ENCODE measurements at regions not wholly inside any gene's neighbourhood (a gene's known extent, or its start where the extent isn't known, plus 50 kb on each side); places are given as distances from the start of the nearest gene placed in this dataset.
"Not testable (repeated sequence)": the region's sequence is repeated elsewhere in the genome, so short reads cannot be mapped to it uniquely, and the experiment has no call there.

DNA sequence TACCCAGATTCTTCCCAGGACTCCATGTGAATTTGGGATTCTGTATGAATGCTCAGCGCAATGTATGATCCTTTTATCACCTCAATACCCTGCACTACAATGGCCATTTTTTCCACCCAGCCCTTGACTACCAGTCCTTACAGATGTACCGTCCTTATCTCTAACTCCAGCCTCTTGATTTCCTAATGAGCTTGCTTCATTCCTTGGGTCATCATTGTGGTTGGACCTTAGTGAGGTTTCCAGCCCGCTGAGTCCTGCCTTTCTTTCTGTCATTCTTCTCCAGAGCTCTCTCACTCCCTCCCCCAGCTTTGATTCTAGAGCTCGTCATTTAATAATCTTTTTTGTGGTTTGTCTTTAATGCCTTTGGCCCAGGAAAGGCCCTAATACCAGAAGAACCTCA lies 438.5 kb downstream of the ZNF536 start:
- no peak for DNase-seq

DNA sequence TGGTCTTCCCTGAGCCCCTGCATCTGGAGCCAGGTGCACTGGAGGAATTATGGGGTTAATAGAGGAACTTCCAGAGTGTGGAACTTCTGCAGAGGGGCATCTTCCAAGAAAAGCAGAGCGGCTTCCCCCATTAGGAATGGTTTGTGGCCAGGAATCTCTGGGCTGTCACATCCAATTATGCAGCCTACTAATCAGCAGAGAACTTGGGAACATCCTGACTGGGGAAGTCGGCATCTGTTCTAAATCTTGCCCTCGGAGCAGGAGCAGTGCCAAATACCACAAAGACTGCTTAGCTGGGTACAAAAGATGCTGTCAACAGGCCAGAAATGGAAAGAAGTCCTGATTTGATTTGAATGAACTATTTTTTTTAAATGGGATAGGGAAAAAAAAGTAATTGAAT lies 435.1 kb downstream of the ZNF536 start:
- no peak for DNase-seq

DNA sequence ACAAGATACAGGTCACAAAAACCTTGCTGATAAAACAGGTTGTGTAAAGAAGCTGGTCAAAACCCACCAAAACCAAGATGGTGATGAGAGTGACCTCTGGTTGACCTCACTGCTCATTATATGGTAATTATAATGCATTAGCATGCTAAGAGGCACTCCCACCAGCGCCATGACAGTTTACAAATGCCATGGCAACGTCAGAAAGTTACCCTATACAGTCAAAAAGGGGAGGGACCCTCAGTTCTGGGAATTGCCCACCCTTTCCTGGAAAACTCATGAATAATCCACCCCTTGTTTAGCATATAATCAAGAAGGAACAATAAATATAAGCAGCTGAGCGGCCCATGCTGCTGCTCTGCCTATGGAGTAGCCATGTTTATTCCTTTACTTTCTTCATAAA lies 434.1 kb downstream of the ZNF536 start:
- no peak for DNase-seq

DNA sequence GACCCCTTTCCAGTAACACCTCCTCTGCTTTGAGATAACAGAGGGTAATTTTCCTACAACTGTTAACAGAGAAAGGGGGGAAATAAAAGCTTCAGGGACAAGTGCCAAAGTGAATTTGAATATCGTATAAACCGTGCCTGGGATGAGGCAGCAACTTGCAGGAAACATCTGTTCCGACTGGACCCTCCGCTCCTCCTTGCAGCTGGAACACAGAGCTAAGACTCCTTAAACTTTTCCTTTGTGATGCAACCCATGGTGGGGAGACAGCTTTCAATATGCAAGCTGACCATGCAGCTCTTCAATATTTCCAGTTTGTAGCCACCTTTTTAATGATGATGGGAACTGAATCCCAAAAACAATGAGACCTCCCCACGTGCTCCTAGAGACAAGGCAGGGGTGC lies 432.6 kb downstream of the ZNF536 start:
- no peak for DNase-seq

DNA sequence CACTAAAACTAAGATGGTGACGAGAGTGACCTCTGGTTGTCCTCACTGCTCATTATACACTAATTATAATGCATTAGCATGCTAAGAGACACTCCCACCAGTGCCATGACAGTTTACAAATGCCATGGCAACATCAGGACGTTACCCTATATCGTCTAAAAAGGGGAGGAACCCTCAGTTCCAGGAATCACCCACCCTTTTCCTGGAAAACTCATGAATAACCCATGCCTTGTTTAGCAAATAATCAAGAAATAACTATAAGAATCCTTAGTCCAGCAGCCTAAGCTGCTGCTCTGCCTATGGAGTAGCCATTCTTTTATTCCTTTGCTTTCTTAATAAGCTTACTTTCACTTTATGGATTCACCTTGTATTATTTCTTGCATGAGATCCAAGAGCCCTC lies 432.1 kb downstream of the ZNF536 start:
- not testable (repeated sequence) for DNase-seq

DNA sequence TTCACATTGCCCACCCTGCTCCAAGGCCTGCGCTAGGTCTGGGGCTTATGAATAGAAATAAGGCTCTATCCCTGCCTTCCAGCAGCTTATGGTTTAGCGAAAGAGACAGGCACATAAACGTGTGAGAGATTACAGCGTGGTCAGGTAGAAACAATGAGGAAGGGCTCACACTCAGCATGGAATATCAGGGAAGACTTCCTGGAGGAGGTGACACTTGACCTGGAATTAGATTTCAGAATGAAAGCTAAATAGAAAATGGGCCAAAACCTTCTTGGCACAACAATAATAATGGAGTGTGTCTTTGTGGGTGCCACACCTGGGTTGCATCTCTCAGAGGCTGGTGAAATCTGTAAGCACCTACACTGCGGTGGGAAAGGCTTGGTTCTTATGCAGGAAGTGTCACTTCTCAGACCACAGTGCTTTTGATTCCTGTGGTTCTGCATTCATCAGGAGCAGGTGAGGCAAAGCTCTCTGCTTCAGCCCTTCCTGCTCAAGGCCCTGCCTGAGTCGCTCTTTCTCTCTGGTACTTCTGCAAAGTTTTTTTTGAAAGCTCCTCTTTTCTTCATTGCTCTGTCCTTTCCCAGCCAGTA lies 430.3 kb downstream of the ZNF536 start:
- no peak for DNase-seq

DNA sequence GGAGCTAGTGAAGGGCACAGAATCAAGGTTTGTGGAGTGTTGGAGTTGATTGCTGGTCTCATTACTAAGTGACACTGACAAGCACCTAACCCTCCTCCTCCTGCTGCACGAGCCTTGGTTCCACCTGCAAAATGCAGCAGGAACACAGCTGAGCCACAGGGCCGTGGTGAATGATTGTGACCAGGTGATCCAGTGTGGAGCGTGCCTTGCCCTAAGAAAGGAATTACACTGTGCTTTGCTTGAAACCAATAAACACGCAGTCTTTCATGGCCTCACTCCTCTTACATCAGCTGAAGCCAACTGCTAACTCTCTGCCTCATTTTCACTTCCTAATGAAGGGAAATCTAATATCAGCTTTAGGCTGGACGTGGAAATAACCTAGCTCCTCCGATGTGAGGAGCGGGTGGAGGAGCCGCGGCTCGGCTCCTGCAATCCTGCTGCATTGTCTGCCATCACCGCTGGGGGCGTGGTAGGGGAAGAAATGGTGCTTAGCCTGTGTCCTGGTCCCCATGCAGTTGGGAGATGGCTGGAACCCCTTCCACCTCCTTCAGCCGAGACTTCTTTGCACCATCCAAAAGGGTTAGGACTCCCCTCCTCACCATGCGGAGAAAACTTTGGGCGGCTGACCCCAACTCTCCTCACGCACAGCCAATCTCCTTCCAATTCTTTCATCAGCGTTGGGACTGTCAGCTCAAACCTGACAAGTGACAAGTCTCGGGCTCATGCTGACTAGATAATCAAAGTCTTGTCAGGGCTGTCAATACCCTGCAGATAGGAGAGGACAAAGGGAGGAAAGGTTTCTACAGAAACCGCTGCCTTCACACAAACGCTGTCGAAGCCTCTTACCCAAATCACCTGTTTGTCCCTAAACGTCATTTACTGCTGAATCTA lies 427.9 kb downstream of the ZNF536 start:
- peak; percentile 50 for DNase-seq

DNA sequence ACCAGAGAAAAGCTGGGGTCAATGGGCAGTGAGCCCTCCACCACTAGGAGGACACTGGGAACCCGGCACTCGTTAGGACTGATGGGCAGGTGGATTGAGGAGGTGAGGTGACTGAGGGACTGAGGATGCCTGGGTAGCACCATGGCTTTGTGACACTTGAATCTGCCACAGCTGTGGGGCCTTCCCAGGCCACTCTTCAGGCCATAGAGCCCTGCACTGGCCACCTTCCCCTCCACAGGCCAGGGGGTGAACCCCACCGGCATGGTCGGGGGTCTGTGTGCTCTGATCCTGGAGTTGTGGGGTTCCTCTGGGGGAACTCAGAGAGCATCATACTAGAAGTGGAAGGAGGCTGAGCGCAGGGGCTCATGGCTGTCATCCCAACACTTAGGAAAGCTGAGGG lies 423.5 kb downstream of the ZNF536 start:
- DNase-seq, result no peak

DNA sequence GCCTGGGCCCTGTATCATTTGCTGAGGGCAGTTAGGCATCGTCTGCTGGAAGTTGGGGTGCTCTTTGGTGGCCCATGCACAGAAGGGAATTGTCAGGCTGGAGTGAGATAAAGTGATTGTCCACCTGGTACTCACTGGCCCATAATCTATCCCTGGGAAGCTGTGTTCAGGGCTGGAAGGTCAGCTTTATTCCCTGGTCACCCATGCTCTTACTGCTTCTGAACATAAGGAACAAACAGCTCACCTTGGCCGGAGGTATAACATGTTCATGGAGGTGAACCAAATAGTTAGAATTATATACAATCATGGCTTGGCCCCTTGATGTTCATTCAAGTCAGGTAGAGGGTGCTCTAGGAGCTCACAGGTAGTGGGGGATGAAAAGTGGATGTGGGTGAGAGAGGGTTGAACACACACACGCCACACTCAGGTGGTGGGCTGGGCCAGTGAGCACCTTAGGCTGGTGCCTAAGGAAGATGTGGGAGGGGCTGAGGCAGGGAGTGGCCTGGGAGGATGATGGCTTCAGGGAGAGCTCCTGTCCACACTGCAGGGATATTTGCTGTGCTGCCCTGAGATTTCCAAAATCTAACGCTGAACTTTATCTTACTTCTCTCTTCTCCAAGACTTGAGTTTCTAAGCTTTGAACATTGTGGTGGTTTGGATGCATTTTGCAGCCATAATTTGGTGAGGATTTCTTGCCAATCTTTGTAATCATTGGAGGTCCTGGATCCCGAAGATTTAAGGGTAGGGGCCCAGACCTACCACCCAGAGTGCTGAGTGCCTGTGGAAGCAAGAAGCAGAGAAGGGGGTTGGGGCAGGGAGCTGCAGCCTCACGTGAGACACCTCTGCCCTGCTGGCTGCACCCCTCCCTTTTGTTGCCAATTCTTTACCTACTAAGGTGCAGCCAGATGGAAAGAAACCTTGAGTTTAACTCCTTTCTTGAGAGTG lies 420.6 kb downstream of the ZNF536 start:
- no peak for DNase-seq

DNA sequence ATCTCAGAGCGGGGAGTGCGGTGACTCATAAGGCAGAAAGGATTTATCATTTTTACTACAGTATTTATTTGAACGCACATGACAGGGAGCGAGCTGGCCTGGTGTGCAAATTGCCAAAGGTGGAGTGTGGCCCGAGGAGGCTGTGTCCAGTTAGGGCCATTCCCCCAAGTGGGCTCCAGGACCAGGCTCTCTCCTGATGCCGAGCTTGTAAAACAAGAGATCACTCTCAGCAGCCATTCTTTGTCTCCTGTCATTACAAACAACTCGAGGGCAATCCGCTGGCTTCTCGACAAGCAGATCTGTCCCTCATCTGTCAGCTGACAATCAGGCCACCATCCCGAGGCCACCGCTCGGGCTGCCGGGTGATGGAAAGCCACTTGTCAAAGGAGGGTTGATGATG lies 418.9 kb downstream of the ZNF536 start:
- DNase-seq, result no peak

DNA sequence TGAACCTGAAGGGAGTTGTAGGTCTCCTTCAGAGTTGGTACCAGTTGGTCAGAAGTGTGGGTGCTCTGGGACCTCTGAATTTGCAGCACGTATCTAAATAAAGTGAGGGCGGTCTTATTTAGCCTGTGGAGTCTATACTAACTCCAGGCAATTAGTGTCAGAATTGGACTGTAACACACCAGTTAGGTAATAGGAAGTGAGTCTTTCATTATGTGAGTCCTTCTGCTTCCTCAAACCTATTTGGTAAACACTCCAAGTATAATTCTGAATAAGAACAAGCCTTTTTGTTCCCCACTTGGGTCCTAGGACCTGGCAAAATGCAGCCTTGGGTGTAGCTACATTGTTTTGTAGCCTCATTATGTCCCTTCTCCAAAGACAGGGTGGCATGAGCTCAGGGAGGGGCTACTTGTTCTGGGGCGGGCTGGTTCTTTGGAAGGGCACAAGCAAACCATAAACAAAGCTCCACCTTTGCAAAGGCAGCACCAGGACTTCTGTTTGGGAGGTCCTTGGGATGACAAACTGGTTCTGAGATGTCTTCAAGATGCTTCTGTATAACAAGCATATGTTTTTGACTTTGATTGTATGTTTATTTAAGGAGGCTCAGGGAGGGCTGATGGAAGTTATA lies 418.0 kb downstream of the ZNF536 start:
- no peak for DNase-seq

DNA sequence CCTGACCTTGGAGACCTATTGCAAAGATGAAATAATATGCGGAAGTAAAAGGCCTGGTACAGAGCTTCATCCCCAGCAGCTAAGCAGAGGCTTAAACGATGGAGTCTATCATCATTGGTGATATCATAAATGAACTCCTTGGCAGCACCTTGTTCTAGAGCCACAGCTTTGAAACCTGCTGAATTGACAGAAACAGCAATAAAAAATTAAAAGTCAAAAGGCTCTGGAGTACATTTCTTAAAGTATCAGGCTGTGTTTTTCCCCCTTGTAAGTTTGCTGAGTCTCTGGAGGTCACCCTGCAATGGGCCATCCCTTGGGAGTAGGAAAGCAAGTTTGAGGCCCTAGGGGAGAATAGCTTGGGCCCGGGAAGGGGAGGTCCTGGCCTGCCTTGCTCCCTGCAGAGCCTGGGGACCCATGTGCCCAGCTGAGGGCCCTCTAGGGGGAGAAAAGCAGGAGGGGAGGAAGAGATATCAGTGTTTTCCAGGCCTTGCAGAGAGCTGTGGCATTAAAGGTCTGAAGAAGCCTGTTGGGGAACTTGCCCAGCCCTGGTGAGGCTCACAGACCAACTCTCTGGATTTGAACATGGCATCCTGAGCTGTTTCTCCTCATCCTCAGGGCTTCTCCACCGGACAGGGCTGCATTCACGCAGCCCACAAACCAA lies 416.1 kb downstream of the ZNF536 start:
- DNase-seq, result no peak

DNA sequence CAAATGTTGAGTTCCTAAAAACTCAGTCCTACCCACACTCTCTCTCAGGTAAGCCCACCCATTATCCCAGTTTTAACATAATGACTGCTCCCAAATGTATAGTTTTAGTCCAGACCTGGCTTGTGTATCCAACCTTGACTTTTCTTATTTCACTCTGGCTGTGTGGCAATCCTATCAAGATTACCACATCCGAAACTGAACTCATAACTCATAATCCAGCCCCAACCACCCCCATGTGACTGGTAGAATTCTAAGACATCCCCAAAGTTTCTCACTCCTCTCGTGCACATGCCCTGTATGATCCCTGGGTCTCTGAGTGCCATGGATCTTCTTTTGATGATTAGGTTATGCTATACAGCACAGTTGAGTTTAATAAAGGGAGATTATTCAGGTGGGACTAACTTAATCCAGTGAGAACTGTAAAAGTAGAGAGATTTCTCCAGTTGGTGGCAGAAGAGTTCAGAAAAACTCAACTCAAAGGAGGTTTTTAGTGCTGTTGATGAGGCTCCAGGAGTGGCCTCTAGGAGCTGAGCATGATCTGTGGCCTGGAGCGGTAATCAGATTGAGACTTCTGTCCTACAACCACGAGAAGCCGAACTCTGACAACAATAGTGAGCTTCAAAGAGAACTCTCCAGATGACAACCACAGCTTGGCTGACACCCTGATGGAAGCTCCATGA lies 413.4 kb downstream of the ZNF536 start:
- no peak for DNase-seq

DNA sequence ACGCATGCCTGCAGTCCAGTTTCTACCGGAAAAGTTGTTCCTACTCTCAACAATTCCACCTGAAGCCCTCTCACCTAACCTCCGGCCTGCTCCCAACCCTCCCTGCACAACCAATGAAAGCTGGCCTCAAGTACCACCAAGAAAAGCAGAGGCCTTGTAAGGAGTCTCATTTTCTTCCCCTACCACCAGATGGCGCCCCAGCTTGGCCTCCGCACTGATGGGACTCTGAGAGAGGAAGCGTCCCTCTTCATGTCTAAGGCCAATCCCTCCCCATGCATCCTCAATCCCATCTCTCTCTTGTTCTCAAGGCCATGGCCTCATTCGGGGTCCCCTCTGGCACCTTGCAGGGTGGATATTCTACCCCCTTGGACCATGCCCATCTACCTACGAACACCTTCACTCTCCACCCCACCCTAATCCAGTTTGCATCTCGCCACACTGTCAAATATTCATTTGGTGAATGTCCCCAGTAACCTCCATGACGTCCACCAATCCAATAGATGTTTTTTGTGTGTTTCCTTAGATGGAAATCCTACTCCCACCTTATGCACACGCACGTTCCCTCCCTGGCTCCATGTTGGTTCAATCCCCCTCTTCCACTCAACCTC lies 412.8 kb downstream of the ZNF536 start:
- peak; percentile 66 for DNase-seq

DNA sequence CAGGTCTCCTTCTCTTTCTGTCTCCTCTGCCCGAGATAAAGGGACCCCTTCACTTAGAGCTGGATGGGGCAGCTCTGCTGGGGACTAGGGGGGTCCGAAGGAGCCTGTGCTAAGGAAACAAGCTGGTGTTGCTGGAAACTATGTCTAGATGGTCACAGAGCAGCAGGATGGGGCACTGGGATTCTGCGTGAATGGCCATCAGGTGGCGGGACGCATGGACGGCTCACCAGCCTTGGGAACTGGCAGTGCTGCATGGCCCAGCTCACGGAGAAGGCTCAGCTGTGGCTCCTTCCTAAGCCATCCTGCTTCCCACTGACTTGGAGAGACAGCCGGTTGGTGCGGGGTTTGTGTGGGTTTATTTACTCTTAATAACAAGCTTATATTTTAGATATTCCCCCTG lies 411.8 kb downstream of the ZNF536 start:
- no peak for DNase-seq

DNA sequence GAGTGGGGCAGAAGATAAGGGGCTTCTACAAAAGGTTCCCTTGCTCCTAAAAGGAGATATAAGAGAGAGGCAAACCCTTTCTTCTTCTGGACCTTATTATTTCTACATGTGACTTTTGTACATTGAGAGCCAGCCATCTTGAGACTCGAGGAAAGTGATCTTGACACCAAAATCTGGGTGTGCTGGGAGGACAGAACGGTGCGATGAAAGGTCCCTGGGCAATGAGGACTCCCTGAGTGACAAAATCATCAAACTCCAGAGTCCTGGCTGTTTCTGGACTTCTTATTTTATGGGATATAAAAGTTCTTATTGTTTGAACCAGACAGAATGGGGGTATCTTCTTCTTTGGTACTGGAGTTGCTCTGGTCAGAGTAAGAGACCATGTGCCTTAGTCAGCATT lies 411.0 kb downstream of the ZNF536 start:
- DNase-seq, result no peak

DNA sequence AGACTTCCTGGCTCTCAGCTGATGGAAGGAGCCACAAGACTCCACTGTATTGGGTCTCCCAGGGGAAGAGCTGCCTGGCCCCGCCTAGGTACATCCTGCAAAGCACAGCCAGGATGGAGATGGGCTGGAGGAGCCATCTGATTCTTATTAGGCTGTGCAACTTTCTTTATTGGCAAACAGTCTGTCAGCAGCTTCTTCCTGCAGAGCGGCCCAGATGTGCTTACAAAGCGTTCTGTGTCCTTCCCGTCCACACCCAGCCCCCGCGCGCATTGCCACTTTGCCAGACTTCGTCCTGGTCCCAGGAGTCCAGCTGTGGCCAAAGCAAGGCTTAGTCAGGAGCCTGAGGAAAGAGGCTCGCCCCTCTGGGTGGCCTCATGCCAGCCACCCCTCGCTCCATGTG lies 409.3 kb downstream of the ZNF536 start:
- no peak for DNase-seq

DNA sequence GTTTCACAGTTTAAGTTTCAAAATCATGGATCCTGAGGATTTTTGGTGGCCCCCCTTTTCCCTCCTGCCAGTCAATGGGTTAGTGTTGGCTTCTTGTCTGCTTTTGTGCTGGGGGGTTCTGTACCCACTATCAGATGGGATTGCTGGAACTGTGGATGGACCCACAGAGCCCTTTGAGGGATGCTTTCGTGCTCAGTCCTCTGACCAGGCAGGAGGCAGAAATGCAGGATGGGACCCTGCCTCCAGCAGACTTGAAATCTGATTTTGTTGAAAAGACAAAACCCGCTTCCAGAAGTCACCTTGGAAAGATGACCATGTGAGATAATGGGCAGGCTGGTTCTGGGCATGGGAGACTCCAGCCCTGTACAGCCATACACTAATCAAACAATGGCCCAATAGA lies 408.9 kb downstream of the ZNF536 start:
- DNase-seq, result no peak

DNA sequence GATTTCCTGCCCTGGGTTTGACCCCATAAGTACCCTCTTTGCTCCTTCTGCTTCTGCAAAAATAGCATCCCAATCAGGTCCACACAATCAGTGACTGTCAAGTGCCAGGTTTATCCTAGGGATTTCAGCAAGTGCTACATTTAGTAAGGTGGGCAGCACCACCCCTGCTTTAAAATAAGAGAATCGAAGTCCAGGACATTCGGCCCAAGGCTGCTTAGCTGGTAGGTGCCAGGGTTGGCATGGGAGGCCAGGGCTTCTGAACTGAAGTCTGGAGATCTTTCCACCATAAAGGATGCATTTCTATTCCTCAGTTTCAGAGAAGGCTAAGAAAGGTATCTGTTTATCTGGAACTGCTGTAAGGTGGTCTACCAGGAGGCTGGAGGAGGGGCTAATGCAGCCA lies 408.3 kb downstream of the ZNF536 start:
- DNase-seq, result no peak

DNA sequence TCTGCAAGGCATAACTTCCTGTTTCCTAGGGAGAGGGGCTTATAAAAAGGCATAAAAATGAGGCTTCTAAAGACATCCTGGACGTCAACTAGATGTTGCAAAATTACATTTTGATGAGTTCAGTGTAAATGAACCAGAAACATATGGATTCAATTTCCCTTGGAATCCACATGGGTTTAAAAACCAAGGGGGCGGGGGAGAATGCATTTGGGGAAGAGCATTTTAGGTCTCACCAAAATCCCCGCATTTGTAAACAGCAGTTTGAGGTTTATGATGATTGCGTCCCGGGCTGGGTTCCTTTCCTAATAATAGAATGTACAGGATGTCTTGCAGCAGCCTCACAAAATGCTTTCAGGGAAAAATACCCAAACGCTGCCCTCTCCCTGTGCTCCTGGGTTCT lies 407.8 kb downstream of the ZNF536 start:
- no peak for DNase-seq

DNA sequence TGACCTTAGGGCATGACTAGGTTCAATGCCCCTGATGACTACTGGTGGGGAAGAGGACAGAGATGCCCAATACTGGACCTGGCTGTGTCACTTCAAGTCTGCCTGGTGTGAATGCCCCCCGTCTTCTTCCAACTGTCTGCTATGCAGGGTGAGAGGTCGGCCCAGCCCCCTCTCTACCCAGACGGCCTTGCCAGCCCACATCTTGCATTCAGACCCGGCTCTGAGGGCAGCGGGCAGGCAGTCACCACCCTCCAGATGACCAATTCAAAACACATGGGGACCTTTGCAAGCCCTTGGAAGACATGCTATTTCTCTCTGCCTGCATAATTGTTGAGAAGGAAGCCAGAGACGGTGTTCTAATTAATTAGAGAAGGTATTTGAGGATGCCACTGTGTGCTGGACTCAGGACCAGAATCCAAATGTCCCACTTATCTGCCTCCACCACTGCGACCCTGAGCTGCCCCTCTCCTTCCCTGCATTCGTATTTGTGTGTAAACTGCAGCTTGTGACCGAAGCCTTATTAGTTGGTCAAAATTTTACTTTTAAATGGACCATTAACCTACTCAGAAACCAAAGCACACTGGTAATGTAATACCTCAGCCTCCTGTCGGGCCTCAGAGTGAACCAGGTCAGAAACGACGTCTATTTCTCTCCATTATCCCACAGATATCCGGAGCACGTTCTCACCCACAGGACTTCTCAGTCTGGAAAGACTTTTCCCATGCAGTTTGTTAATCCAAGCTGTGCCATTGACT lies 407.0 kb downstream of the ZNF536 start:
- no peak for DNase-seq
